HL-60 (cell line): ENCODE measurements at regions not wholly inside any gene's neighbourhood (a gene's known extent, or its start where the extent isn't known, plus 50 kb on each side); places are given as distances from the start of the nearest gene placed in this dataset.

Source experiments
- GABPA ChIP-seq: IDR thresholded peaks from 2 replicates; pipeline ENCODE4 v1.6.1; 2012; ENCODE audit warnings: low read depth
- POLR2AphosphoS5 ChIP-seq: IDR thresholded peaks from 2 replicates; pipeline ENCODE4 v1.6.1; 2012; ENCODE audit warnings: low read depth
- SPI1 ChIP-seq: IDR thresholded peaks from 2 replicates; pipeline ENCODE4 v1.6.1; 2012; ENCODE audit warnings: low read depth, mild to moderate bottlenecking, borderline replicate concordance
- TF ChIP-seq, protein P1 (sequence below): IDR thresholded peaks from one replicate; pipeline ENCODE4 v1.5.1; 2011; ENCODE audit warnings: low read length, control low read depth, inconsistent platforms; ENCODE audit not compliant: insufficient read depth

DNA sequence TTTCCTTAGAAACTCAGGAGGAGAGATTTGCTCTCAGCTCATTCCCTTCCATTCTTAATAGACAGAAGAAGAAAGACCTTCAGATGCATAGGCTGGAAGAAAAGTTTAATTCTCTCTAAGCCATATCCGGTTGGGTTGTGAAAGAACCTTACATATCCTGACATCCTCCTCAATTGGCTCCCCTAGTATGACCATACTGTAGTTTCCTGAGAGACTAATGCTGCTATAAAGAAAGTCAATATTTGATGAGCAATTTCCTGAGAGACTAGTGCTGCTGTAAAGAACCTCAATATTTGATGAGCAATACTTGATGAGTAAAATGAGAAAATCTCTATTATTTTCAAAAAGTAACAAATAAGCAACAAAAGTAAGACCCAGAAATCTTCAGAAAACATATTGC is 888.5 kb upstream of the SORCS1 start:
- TF ChIP-seq, protein P1, sequence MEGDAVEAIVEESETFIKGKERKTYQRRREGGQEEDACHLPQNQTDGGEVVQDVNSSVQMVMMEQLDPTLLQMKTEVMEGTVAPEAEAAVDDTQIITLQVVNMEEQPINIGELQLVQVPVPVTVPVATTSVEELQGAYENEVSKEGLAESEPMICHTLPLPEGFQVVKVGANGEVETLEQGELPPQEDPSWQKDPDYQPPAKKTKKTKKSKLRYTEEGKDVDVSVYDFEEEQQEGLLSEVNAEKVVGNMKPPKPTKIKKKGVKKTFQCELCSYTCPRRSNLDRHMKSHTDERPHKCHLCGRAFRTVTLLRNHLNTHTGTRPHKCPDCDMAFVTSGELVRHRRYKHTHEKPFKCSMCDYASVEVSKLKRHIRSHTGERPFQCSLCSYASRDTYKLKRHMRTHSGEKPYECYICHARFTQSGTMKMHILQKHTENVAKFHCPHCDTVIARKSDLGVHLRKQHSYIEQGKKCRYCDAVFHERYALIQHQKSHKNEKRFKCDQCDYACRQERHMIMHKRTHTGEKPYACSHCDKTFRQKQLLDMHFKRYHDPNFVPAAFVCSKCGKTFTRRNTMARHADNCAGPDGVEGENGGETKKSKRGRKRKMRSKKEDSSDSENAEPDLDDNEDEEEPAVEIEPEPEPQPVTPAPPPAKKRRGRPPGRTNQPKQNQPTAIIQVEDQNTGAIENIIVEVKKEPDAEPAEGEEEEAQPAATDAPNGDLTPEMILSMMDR = no peak
- TF ChIP-seq POLR2AphosphoS5 (no peak), SPI1 (no peak), GABPA (no peak)
